ENCODE measurements at regions not wholly inside any gene's neighbourhood (a gene's known extent, or its start where the extent isn't known, plus 50 kb on each side); places are given as distances from the start of the nearest gene placed in this dataset.

DNA sequence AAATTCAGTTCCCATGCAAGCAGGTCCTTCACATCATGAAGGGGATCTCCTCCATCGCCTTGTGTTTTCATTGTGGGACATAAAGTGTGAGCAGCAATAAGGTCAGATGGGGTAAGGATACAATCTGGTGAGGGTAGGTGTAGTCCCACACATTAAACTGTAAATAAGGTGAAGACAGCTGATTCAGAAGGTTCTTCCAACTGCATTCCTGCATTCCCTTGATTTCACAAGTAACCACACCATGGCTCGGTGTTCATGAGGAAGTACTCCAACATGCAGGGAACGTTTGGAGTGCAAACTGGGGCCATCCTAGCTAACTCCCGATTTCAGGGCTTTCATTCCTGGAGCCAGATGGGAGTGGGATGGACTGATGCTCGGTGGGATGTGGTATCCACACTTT is 680.7 kb upstream of the TSPY4 start:
- H3K4me3 ChIP-seq (ENCODE audit: low read depth, low read length) = no peak overlapping the region
- no peak for DNase-seq (ENCODE audit: low read depth)
- TF ChIP-seq, protein P1, sequence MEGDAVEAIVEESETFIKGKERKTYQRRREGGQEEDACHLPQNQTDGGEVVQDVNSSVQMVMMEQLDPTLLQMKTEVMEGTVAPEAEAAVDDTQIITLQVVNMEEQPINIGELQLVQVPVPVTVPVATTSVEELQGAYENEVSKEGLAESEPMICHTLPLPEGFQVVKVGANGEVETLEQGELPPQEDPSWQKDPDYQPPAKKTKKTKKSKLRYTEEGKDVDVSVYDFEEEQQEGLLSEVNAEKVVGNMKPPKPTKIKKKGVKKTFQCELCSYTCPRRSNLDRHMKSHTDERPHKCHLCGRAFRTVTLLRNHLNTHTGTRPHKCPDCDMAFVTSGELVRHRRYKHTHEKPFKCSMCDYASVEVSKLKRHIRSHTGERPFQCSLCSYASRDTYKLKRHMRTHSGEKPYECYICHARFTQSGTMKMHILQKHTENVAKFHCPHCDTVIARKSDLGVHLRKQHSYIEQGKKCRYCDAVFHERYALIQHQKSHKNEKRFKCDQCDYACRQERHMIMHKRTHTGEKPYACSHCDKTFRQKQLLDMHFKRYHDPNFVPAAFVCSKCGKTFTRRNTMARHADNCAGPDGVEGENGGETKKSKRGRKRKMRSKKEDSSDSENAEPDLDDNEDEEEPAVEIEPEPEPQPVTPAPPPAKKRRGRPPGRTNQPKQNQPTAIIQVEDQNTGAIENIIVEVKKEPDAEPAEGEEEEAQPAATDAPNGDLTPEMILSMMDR (IDR thresholded peaks at IDR 0.05; ENCODE audit: low read depth, low read length, missing control alignments) = no peak

DNA sequence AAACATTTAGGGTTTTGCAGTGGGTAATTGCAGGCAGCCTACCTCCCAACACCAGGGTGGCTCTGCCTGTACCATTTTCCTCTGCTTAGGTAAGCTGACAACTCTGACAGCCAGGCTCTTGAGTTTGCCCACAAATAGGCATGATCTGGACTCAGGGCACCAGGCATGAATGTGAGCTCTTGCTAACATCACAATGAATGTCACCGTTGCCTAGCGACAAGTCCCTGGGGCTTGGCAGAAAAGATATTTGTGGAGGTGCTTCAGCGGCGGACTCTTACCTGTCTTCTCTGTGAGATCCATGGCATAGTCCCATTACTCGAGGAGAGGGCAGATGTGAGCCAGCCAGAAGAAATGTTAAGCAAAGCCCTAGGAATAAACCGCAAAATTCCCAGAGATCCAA is 677.5 kb upstream of the TSPY4 start:
- H3K4me3 ChIP-seq (ENCODE audit: low read depth, low read length) = no peak overlapping the region
- TF ChIP-seq, protein P1 (IDR thresholded peaks at IDR 0.05; ENCODE audit: low read depth, low read length, missing control alignments) = no peak
- DNase-seq (ENCODE audit: low read depth) = no peak

GRCh38 chrY:8673896-8674295 is 663.4 kb upstream of the TSPY4 start:
- DNase-seq (ENCODE audit: low read depth) = no peak
- no peak overlapping the region for H3K4me3 ChIP-seq (ENCODE audit: low read depth, low read length)
- TF ChIP-seq, protein P1 (IDR thresholded peaks at IDR 0.05; ENCODE audit: low read depth, low read length, missing control alignments) = no peak

GRCh38 chrY:8677336-8677935 is 659.8 kb upstream of the TSPY4 start:
- no peak overlapping the region for H3K4me3 ChIP-seq (ENCODE audit: low read depth, low read length)
- TF ChIP-seq, protein P1 (IDR thresholded peaks at IDR 0.05; ENCODE audit: low read depth, low read length, missing control alignments) = no peak
- DNase-seq (ENCODE audit: low read depth) = no peak

DNA sequence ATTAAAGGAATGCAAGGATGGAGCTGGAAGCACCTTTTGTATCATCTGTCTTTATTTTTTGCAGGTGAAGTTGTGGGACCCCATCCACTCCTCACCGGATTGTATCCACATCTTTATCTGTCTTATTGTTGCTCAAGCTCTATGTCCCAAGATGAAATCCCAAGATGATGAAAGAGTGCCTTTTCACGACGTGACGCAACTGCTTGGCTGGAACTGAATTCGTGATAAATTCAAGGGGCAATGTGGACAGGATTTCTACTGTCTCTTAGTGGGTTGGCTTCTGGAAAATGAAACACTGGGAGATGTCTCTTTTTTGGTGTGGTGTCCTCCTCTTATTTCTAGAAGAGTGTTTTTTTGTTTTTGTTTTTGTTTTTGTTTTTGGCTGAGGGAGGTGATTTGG is 650.1 kb upstream of the TSPY4 start:
- H3K4me3 ChIP-seq (ENCODE audit: low read depth, low read length) = no peak overlapping the region
- no peak for DNase-seq (ENCODE audit: low read depth)

GRCh38 chrY:8690901-8691685 is 646.2 kb upstream of the TSPY4 start:
- no peak overlapping the region for H3K4me3 ChIP-seq (ENCODE audit: low read depth, low read length)
- DNase-seq (ENCODE audit: low read depth) = no peak
- TF ChIP-seq, protein P1 (IDR thresholded peaks at IDR 0.05; ENCODE audit: low read depth, low read length, missing control alignments) = no peak

More for the DNA sequence above, 650.1 kb upstream of the TSPY4 start:
- TF ChIP-seq, protein P1 (IDR thresholded peaks at IDR 0.05; ENCODE audit: low read depth, low read length, missing control alignments) = no peak
